ENCODE measurements at regions not wholly inside any gene's neighbourhood (a gene's known extent, or its start where the extent isn't known, plus 50 kb on each side); places are given as distances from the start of the nearest gene placed in this dataset.

DNA sequence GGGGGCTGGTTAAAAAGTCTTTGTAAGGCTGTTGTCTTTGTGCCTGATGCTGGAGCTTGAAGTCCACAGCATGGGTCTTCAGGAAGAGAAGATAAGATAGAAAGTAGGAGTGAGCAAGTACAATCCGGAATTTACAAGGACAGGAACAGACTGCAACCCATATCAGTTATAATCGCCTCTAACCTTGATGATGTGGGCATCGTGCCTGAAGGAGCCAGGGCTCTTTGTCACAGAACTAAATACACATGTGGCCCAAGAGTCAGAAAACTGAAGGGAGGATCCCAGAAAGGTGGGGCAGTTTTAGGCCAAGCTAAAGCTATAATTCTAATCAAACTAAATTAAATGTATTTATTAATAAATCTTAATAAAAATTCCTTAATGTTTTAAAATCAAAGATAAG is 132.2 kb downstream of the TMCO5A start:
- H3K9ac ChIP-seq (ENCODE audit: low read length) = no peak overlapping the region
- H4K20me1 ChIP-seq (ENCODE audit: low read length) = no peaks in the 10 kb centered on the region
- H3K9me3 ChIP-seq (ENCODE audit: low read length) = no peaks in the 10 kb centered on the region
- H3K4me3 ChIP-seq (ENCODE audit: low read length) = no peak overlapping the region
- H3K79me2 ChIP-seq (ENCODE audit: low read length) = no peaks in the 10 kb centered on the region
- no peak overlapping the region for H2AFZ ChIP-seq (ENCODE audit: low read length)
- TF ChIP-seq EZH2phosphoT487 (IDR thresholded peaks at IDR 0.05; ENCODE audit: borderline replicate concordance, low read length) (no peak), CTCF (conservative IDR thresholded peaks at IDR 0.05; ENCODE audit: low read depth, low read length) (no peak), EZH2 (IDR thresholded peaks at IDR 0.05; ENCODE audit: low read length, unreplicated experiment) (no peak)
- intact Hi-C loops (cut with micrococcal nuclease) = no loop called here
- BruUV-seq (replicated peaks) = no TSS peak
- 0 out of 2 replicates have a peak, but pooled peaks cover 3% of the 10 kb centered on the region for H3K9me2 ChIP-seq (replicated peaks; ENCODE audit: low read length)
- H3K4me1 ChIP-seq (ENCODE audit: insufficient read depth, low read length) = peaks cover 43% of the 10 kb centered on the region
- H3F3A ChIP-seq (ENCODE audit: low read length, unreplicated experiment) = no peaks in the 10 kb centered on the region
- POLR2A ChIA-PET (ENCODE audit: unreplicated experiment) = interaction anchor here (0.6 kb wide), 1 partner anchor 13 kb away, joined by 3 read pairs; no protein-coding TSS in a partner anchor
- H3K4me2 ChIP-seq (ENCODE audit: low read length) = no peak overlapping the region
- CTCF ChIA-PET = no interaction called here
- H3K27ac ChIP-seq (ENCODE audit: low read length) = no peak overlapping the region
- H3K36me3 ChIP-seq (ENCODE audit: low read depth, low read length) = no peaks in the 10 kb centered on the region
- no peak for DNase-seq
- H3K27me3 ChIP-seq (ENCODE audit: low read length) = no peaks in the 10 kb centered on the region
- ATAC-seq = no peak

DNA sequence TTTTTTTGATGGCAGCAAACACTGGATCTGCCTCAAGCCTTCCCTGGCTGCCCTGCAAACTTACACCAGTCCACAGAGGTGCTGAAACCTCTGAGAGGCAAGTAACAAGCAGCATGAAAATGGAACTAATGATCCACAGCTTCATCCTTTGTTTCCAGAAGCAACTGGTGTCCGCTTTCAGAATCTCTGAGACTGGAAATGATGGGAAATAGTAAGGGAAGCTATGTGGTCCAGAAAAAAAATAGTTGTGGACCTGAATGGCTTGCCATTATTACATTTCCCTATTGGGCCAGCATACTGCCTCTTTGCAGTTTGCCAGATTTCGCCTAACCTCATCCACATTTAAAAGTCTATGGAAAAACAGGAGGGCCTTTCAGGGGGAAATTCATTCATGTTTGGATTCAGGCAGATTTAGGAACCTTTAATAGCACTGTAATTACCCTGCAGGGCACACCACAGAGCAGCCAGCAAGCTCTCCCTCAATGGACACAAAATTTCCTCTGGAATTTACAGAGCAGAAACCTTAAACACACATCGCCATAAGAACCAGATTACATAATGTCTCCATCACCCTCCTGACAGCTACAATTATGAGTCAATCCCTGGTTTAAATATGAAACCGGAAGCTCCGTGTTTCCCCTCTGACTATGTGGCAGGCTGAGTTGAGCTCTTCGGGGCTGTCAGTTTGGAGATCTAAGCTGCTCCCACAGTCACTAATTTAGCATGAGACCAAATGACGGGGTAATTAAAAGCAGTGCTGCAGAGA is 134.4 kb downstream of the TMCO5A start:
- peak overlapping the region; percentile 66 for H3K9ac ChIP-seq (ENCODE audit: low read length)
- POLR2A ChIA-PET (ENCODE audit: unreplicated experiment) = interaction anchor here (0.6 to 1.0 kb wide), 4 partner anchors 30 to 908 kb away, joined by 4 to 9 read pairs (median 6); partner anchors contain the start of gene SPRED1

More for the DNA sequence above, 134.4 kb downstream of the TMCO5A start:
- TSS peak; percentile 22 for BruUV-seq (replicated peaks)
- no peaks in the 10 kb centered on the region for H3K27me3 ChIP-seq (ENCODE audit: low read length)
- no peaks in the 10 kb centered on the region for H3K36me3 ChIP-seq (ENCODE audit: low read depth, low read length)
- peak overlapping the region; percentile 33 for H2AFZ ChIP-seq (ENCODE audit: low read length)
- peak; percentile 87 for DNase-seq
- intact Hi-C loops (cut with micrococcal nuclease) = loop anchor here (1.0 to 2.0 kb wide), 5 partner anchors 31 to 185 kb away; no protein-coding TSS in a partner anchor
- CTCF ChIA-PET = interaction anchor here (0.6 kb wide), 1 partner anchor 210 kb away, joined by 6 read pairs; no protein-coding TSS in a partner anchor
- TF ChIP-seq EZH2 (IDR thresholded peaks at IDR 0.05; ENCODE audit: low read length, unreplicated experiment) = no peak
- TF ChIP-seq EZH2phosphoT487 (IDR thresholded peaks at IDR 0.05; ENCODE audit: borderline replicate concordance, low read length) = no peak
- no peak for TF ChIP-seq CTCF (conservative IDR thresholded peaks at IDR 0.05; ENCODE audit: low read depth, low read length)
- no peaks in the 10 kb centered on the region for H3K79me2 ChIP-seq (ENCODE audit: low read length)
- peaks cover 60% of the 10 kb centered on the region for H3K4me1 ChIP-seq (ENCODE audit: insufficient read depth, low read length)
- peak overlapping the region; percentile 91 for H3K4me2 ChIP-seq (ENCODE audit: low read length)
- no peaks in the 10 kb centered on the region for H3K9me3 ChIP-seq (ENCODE audit: low read length)
- H3K27ac ChIP-seq (ENCODE audit: low read length) = peak overlapping the region; percentile 91
- H4K20me1 ChIP-seq (ENCODE audit: low read length) = no peaks in the 10 kb centered on the region
- H3K9me2 ChIP-seq (replicated peaks; ENCODE audit: low read length) = no peaks in the 10 kb centered on the region
- ATAC-seq = peak; percentile 60
- H3K4me3 ChIP-seq (ENCODE audit: low read length) = peak overlapping the region; percentile 60
- no peaks in the 10 kb centered on the region for H3F3A ChIP-seq (ENCODE audit: low read length, unreplicated experiment)
